ENCODE measurements at regions not wholly inside any gene's neighbourhood (a gene's known extent, or its start where the extent isn't known, plus 50 kb on each side); places are given as distances from the start of the nearest gene placed in this dataset.

DNA sequence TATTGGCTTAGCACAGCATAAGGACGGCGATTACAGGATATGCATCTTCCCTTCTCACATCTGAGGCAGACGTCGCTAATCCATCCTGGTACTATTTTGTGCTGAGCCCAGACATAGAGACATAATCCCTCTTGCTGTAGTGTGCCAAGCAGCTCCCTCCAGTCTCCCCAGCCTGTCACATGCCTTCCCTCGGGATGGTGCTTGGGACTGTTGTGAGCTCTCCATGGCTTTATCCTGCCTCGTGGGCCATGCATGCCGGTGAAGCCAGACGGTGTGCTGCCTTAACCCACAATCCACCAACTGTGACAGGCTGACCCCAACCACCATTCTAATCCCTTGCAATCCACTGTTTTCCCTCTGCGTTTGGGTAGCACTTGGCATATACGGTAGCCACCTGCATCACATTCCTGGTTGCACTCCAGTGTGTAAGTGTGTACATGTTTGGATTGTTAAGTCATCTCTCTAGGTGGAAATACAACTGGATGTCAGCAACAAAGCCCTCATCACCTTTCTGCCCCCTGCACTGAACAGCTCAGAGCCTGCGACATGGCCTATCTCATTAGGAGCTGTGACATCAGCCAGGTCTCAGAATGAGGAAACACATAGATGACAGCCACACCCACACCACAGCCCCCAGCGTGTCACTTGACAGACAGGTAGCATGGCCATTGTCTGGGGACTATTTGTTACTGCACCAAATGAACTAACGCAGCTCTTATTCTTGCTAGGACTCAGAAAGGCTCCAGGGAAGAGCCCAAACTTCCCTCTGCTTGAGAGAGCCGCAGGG lies 374.8 kb upstream of the CDH4 start:
- Histone ChIP-seq H3K9me3 (replicated peaks) (no peaks in the 10 kb centered on the region), H3K27ac (no peak overlapping the region), H3K36me3 (no peaks in the 10 kb centered on the region), H3K27me3 (peaks cover 57% of the 10 kb centered on the region), H3K4me3 (no peak overlapping the region), H3K4me1 (no peaks in the 10 kb centered on the region)
- no peak for DNase-seq

DNA sequence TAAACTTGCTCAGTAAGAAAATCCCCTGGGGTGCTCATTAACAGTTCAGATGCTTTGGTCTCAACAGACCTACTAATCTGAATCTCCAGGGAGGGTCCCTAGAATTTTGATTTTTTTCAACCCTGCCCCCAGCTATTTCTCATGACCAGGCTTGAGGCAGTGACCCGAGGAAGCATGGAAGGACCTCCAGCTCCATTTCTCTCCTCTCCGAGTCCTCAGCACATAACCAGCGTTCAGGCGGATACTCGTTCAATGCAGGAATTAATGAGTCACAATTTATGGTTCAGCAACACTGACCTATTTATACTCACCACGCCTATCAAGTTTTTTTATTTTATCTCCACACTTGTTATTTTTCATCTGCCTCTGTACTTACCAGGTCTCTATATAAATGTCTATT lies 369.2 kb upstream of the CDH4 start:
- no peaks in the 10 kb centered on the region for H3K4me1 ChIP-seq
- no peak for DNase-seq
- H3K27ac ChIP-seq = no peak overlapping the region
- H3K27me3 ChIP-seq = peaks cover 28% of the 10 kb centered on the region
- H3K9me3 ChIP-seq (replicated peaks) = no peaks in the 10 kb centered on the region
- no peaks in the 10 kb centered on the region for H3K36me3 ChIP-seq
- no peak overlapping the region for H3K4me3 ChIP-seq

DNA sequence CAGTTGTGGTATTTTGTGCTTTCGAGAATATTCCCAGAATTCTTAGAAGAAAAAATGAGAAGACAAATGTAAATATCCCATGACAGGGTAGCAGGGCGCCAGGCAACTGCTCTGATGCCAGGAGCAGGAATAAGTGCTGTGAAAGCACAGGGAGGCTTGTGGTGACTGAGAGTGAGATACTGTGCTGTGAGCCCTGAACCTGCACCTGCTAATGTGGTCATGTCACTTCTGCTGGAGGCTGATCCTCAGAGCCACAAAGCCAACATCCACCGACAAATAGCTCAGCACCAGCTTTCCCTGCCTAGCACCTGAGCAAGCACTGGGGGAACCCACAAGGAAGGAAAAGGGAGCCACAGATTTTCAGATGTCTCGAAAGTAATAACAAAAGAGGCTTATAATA lies 368.6 kb upstream of the CDH4 start:
- no peak for DNase-seq
- H3K27me3 ChIP-seq = peaks cover 24% of the 10 kb centered on the region

DNA sequence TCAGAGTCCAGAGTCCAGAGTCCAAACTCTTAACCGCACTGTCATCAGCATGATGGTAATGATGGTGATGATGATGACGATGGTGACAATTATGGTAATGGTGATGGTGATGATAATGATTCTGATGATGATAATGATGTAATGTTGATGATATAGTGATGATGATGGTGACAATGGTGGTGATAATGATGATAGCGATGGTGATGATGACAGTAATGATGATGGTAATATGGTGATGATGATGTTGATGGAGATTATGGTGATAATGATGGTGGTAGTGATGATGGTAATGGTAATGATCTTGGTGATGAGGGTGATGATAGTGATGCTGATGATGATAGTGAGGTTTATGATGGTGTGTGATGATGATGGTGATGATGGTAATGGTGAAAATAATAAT lies 367.8 kb upstream of the CDH4 start:
- H3K4me3 ChIP-seq = no peak overlapping the region
- DNase-seq = no peak
- H3K27ac ChIP-seq = no peak overlapping the region
- no peaks in the 10 kb centered on the region for H3K4me1 ChIP-seq
- no peaks in the 10 kb centered on the region for H3K36me3 ChIP-seq
- H3K9me3 ChIP-seq (replicated peaks) = no peaks in the 10 kb centered on the region
- peaks cover 20% of the 10 kb centered on the region; the same call in 1 of the 2 replicates for H3K27me3 ChIP-seq

More for the DNA sequence above, 368.6 kb upstream of the CDH4 start:
- Histone ChIP-seq H3K4me1 (no peaks in the 10 kb centered on the region), H3K9me3 (replicated peaks) (no peaks in the 10 kb centered on the region), H3K4me3 (no peak overlapping the region), H3K27ac (no peak overlapping the region), H3K36me3 (no peaks in the 10 kb centered on the region)

DNA sequence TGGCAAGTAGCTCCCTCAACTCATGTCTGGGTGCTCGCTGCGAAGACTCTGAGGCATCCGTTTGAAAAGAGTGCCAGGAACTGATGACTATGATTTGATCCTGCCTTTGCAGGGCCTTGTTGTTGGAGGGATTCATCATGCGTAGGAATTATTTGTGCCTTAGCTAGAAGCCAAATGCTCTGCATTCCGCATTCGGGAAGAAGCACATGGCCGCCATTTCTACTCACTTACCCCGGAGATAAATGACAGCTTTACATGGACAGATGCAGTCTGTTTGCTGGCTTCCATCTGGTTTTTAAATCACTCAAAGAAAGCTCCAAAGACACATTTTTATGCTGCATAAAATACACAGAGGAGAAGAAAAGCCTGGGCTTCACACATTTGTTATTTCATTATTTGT lies 363.3 kb upstream of the CDH4 start:
- DNase-seq = no peak
- H3K4me3 ChIP-seq = no peak overlapping the region
- H3K27me3 ChIP-seq = peaks cover 9% of the 10 kb centered on the region; the same call in 1 of the 2 replicates
- H3K9me3 ChIP-seq (replicated peaks) = no peaks in the 10 kb centered on the region
- no peak overlapping the region for H3K27ac ChIP-seq
- no peaks in the 10 kb centered on the region for H3K36me3 ChIP-seq
- no peaks in the 10 kb centered on the region for H3K4me1 ChIP-seq

DNA sequence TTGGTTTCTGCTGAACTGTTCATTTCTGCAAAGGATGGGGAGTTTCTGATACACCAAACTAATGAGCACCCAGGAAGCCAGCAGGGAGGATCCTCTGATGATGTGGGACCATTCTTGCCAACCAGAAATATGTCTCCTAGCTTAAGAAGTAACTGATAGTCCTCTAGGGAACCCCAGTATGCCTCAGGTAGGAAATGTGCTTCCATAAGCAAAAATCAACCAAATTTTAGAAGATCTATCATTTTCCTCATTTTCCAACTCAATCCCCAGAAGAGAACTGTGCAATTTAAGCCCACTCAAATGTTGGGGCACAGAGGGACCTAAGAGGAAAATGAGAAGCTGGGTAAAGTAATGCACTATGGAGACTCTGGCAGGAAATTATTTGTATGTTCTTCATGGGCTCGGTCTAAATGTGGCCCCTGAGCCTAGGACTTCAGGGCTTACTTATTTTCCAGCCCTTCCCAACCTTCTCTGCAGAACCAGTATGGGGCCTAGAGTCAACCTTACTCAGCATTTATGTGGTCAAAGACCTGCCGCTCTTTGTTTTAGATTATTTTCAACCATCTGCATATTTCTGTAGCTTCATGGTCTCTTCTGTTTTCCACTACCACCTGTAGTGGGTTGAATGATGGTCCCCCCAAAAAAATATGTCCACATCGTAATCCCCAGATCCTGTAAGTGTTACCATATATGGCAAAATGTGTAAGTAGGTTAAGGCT lies 359.8 kb upstream of the CDH4 start:
- Histone ChIP-seq H3K4me3 (no peak overlapping the region), H3K27me3 (peaks cover 8% of the 10 kb centered on the region; the same call in 1 of the 2 replicates), H3K27ac (no peak overlapping the region), H3K36me3 (no peaks in the 10 kb centered on the region), H3K4me1 (no peaks in the 10 kb centered on the region), H3K9me3 (replicated peaks) (no peaks in the 10 kb centered on the region)
- no peak for DNase-seq

DNA sequence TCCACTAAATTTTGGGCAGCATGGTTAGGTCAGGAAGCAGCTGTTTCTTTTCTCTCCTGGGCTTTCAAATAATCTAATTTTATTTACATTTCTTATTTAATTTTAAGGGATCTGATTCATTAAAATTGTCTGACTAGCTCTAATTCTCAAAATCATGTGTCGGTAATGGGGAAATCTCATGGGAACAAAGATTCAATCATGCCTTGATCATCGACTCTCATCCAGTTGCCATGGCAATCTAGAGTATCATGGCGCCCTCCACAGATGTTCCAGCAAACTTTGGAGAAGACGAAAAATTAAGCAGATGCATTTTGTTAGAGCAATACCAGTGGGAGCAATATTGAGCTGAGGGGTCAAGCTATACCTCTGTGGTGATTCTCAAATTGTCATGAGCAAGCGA lies 358.0 kb upstream of the CDH4 start:
- no peak for DNase-seq
- Histone ChIP-seq H3K27ac (no peak overlapping the region), H3K27me3 (peaks cover 13% of the 10 kb centered on the region; the same call in 1 of the 2 replicates), H3K4me3 (no peak overlapping the region), H3K36me3 (no peaks in the 10 kb centered on the region), H3K4me1 (no peaks in the 10 kb centered on the region), H3K9me3 (replicated peaks) (no peaks in the 10 kb centered on the region)

DNA sequence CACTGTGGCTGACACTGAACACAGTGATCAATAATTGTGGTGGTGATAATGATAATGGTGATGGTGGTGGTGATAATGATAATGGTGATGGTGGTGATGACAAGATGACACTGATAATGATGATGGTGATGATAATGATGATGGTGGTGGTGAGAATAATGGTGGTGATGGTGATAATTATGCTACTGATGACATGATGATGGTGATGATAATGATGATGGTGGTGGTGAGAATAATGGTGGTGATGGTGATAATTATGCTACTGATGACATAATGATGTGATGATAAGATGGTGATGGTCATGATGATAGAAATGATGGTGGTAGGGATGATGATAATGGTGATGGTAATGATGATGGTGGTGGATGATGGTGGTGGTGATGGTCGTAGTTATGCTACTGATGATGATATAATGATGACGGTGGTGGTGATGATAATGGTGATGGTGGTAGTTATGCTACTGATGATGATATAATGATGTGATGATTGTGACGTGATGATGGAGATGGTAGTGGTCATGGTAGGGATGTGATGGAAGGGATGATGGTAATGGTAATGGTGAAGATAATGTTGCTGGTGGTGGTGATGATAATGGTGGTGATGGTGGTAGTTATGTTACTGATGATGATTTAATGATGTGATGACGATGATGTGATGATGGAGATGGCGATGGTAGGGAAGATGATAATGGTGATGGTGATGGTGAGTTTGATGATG lies 356.5 kb upstream of the CDH4 start:
- Histone ChIP-seq H3K4me3 (no peak overlapping the region), H3K27ac (no peak overlapping the region), H3K4me1 (no peaks in the 10 kb centered on the region), H3K9me3 (replicated peaks) (no peaks in the 10 kb centered on the region), H3K36me3 (no peaks in the 10 kb centered on the region), H3K27me3 (peaks cover 8% of the 10 kb centered on the region; the same call in 1 of the 2 replicates)
- DNase-seq = no peak

DNA sequence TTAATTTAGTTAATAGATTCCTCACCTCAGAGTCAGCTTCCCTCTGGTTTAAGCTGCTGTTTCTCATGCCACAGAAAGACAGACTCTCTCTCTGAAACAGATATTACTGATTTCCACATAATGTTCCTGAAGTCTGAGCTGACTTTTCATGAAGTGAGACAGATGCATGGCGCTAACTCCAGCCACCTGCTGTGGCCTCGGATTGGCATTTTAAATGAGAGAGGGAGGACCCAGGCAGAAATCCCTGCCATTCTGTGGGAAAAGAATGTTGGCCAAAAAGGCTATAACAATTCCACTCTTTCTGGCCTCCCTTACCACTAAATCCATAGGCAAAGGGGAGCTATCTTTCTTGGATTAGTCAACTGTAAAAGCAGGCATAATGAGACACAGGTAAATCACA lies 354.1 kb upstream of the CDH4 start:
- peaks cover 8% of the 10 kb centered on the region; the same call in 1 of the 2 replicates for H3K27me3 ChIP-seq
- no peak overlapping the region for H3K4me3 ChIP-seq
- H3K27ac ChIP-seq = no peak overlapping the region
- H3K9me3 ChIP-seq (replicated peaks) = 0 out of 2 replicates have a peak, but pooled peaks cover 4% of the 10 kb centered on the region
- no peaks in the 10 kb centered on the region for H3K36me3 ChIP-seq
- no peaks in the 10 kb centered on the region for H3K4me1 ChIP-seq
- DNase-seq = no peak

DNA sequence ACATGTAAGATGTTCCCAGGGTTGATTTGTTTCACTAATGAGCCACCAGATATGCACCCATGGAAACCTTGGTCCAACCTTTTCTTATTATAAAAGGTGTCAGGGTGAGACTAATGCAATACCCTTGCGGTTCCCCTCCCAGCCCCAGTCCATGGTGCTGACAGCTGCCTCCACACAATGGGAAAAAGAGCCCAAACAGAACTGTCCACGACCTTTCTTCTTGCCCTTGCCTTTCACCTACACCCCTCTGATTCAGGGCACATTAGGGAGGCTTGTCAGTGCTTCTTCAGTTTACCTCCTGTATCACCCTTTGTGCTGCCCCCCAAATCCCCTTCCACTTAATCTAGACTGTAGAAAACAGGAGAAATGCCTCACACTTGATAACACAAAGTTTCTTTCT lies 352.7 kb upstream of the CDH4 start:
- Histone ChIP-seq H3K9me3 (replicated peaks) (0 out of 2 replicates have a peak, but pooled peaks cover 4% of the 10 kb centered on the region), H3K27me3 (peaks cover 8% of the 10 kb centered on the region; the same call in 1 of the 2 replicates), H3K36me3 (no peaks in the 10 kb centered on the region), H3K4me1 (no peaks in the 10 kb centered on the region), H3K4me3 (no peak overlapping the region), H3K27ac (no peak overlapping the region)
- no peak for DNase-seq

DNA sequence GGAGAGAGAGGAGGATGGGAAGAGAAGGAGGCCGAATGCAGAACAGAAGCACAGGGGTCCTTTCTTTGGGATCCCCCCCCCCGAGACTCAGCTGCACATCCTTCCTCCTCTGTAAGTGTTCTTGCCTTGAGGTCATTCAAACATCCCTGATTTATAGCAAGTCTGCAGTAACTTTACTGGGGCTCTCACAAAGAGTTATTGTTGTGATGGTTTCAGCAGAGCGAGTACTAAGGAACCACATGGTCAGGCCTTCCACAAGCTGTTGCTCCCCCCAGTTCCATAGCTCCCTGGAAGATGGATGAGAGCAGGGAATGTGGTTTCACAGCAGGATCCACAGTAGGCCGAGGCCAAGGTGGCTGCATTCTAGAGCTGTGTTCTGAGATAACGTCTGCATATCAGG lies 351.4 kb upstream of the CDH4 start:
- DNase-seq = no peak
- peaks cover 8% of the 10 kb centered on the region; the same call in 1 of the 2 replicates for H3K27me3 ChIP-seq
- H3K27ac ChIP-seq = no peak overlapping the region
- 0 out of 2 replicates have a peak, but pooled peaks cover 4% of the 10 kb centered on the region for H3K9me3 ChIP-seq (replicated peaks)
- no peaks in the 10 kb centered on the region for H3K36me3 ChIP-seq
- H3K4me1 ChIP-seq = no peaks in the 10 kb centered on the region
- no peak overlapping the region for H3K4me3 ChIP-seq

DNA sequence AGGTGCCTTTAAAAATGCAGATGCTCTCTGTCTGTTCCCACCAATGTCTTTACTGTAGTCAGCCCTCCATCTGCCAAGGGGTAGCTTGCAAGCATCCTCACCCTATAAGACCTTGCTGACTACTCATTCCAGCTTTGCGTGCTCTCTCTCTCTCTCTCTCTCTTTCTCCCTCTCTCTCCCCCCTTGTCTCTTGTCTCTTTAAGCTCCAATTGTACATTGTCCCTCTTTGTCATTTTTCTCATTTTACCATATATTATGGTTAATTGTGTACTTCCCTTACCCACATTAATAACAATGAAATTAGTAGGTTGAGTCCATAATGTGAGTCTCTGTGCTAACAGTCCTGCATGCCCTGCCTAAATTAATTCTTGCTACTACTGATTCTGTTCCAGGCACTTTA lies 350.2 kb upstream of the CDH4 start:
- H3K4me3 ChIP-seq = no peak overlapping the region
- H3K27ac ChIP-seq = no peak overlapping the region
- no peak for DNase-seq
- 0 out of 2 replicates have a peak, but pooled peaks cover 4% of the 10 kb centered on the region for H3K9me3 ChIP-seq (replicated peaks)
- no peaks in the 10 kb centered on the region for H3K36me3 ChIP-seq
- no peaks in the 10 kb centered on the region for H3K4me1 ChIP-seq
- H3K27me3 ChIP-seq = peaks cover 8% of the 10 kb centered on the region; the same call in 1 of the 2 replicates

DNA sequence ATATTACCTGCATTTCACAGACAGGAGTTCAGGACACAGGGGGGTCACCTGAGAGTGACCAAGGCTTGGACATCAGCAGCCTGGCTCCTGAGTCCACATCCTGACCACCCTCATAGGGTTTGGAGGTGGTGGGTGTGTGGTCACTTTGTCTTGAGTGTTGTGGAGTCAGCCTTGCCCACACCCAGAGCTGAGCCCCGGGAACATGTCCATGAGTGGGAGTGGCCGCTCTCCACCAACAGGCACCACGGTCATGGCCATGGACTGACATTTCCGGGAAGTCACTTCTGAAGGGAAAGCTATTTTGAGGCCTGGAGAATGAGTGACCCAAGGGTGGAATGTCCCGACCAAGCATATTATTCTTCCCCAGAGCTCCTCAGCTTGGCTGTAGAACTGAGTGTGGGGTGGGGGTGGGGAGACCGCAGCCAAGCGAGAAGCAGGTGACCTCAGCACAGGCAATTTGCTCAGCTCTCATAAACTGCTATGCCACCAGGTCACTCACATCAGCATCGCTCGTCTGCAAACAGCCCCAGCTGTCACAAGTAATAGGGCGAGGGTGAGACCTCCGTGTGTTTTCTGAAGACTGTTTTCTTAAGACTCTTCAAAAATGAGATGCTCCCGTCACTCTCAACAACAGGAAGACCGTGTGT lies 348.6 kb upstream of the CDH4 start:
- no peaks in the 10 kb centered on the region for H3K36me3 ChIP-seq
- no peak overlapping the region for H3K4me3 ChIP-seq
- no peaks in the 10 kb centered on the region for H3K4me1 ChIP-seq
- 0 out of 2 replicates have a peak, but pooled peaks cover 4% of the 10 kb centered on the region for H3K9me3 ChIP-seq (replicated peaks)
- peaks cover 3% of the 10 kb centered on the region; the same call in 1 of the 2 replicates for H3K27me3 ChIP-seq
- no peak overlapping the region for H3K27ac ChIP-seq
- no peak for DNase-seq

DNA sequence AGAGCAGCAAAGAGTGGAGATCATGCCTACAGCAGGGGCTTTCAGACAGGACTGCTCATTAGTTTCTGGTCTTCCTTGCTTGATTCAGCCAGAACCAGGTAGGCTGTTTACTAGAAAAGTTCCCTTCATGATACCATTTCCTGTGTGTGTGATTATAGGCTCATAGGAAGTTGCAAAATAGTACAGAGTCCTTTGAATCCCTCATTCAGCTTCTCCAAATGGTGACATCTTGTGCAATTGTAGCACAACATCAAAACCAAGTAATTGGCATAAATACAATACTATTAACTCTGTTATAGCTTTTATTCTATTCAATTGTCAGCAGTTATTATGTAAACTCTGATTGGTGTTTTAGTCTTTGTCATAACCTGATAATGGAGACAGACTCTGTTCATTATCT lies 347.3 kb upstream of the CDH4 start:
- no peaks in the 10 kb centered on the region for H3K27me3 ChIP-seq
- no peak overlapping the region for H3K27ac ChIP-seq
- H3K4me1 ChIP-seq = no peaks in the 10 kb centered on the region
- 0 out of 2 replicates have a peak, but pooled peaks cover 4% of the 10 kb centered on the region for H3K9me3 ChIP-seq (replicated peaks)
- DNase-seq = no peak
- H3K4me3 ChIP-seq = no peak overlapping the region
- H3K36me3 ChIP-seq = no peaks in the 10 kb centered on the region
